A549 (cell line): ENCODE measurements at regions not wholly inside any gene's neighbourhood (a gene's known extent, or its start where the extent isn't known, plus 50 kb on each side); places are given as distances from the start of the nearest gene placed in this dataset.

ENCODE experiments used
- HOXB13 ChIP-seq: fragments of 250-450 bp; sonication (Bioruptor Pico); IDR thresholded peaks from 2 replicates; pipeline ENCODE4 v1.5.0; 2020; ENCODE audit warnings: low read depth, mild to moderate bottlenecking, moderate library complexity
- TF ChIP-seq, protein P1 (sequence below): IDR thresholded peaks from 2 replicates; pipeline ENCODE4 v1.6.1; 2012

DNA sequence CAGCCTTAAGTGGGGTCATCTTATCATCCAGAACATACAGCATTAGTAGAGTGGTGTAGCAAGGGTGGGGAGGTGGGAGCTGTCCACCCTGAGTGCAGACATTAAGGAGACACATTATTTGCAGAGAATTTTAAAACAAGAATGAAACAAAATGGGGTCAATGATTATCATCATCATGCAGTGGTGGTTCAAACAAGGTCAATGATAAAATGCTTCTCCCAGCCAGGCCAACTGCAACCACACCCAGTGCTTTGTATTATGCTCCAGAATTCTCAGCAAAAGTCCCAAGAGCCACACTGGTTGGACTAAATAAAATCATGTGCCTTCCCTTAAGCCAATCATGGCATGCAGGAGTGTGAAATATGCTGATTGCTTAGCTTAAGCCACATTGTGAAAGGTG, 96.7 kb upstream of the FHIT start:
- TF ChIP-seq, protein P1, sequence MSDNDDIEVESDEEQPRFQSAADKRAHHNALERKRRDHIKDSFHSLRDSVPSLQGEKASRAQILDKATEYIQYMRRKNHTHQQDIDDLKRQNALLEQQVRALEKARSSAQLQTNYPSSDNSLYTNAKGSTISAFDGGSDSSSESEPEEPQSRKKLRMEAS, result no peak
- no peak for TF ChIP-seq HOXB13 (CRISPR knock-in tag)
